Right lobe of liver (tissue), 4 donors: ENCODE measurements at regions not wholly inside any gene's neighbourhood (a gene's known extent, or its start where the extent isn't known, plus 50 kb on each side); places are given as distances from the start of the nearest gene placed in this dataset.

Source experiments
- CTCF ChIP-seq, 4 donors: fragments of 200-600 bp in 3 of 4; fragments of 450-650 bp in 1 of 4; IDR thresholded peaks; one replicate each; pipeline versions ENCODE4 v1.5.1 to v1.8.0; 2016 to 2022; ENCODE audit warnings: antibody characterized with exemption in 4 of 4, mild to moderate bottlenecking in 2 of 4
- POLR2A ChIP-seq: fragments of 450-650 bp; IDR thresholded peaks from one replicate; pipeline ENCODE4 v1.6.1; 2017; ENCODE audit warnings: antibody characterized with exemption, mild to moderate bottlenecking
- donor health status: DM: no; HTN: no; CAD: no.
- donor health status: DM: no; HTN: no; CAD: no.
- donor health status: DM: no; HTN: yes; CAD: no.

- TF ChIP-seq CTCF (IDR thresholded peaks at IDR 0.05) (no peak), POLR2A (no peak)
Observed at GRCh38 chr2:122681626-122682025, 926.2 kb downstream of the TSN start.
